ENCODE measurements at regions not wholly inside any gene's neighbourhood (a gene's known extent, or its start where the extent isn't known, plus 50 kb on each side); places are given as distances from the start of the nearest gene placed in this dataset.

DNA sequence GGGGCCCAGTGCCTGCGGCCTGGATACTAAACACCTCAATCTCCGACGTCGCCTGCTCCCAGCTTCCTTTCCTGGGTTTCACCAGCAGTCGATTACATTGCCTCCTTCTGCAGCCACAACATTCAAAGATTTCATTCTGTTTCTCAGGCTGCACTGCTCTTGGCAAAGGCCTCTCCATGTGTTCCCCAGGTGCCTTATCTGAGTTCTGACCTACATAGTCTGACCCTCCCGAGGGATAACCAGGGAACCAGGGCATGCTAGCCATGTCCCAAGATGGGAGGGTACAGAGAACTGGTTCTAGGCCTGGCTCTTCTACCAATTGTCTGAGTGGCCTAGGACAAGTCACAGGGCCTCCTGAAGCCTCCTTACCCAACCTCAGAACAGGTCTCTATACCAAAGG, 62.2 kb upstream of the ACSL1 start:
- Mint-ChIP-seq H3K4me3 (no peak overlapping the region), H3K27me3 (ENCODE audit: low read depth, poor library complexity) (peaks cover 2% of the 10 kb centered on the region), H3K9me3 (no peaks in the 10 kb centered on the region), H3K36me3 (ENCODE audit: low read depth) (no peaks in the 10 kb centered on the region), H3K27ac (no peak overlapping the region), H3K4me1 (peaks cover 32% of the 10 kb centered on the region)
- TF ChIP-seq, protein P1, sequence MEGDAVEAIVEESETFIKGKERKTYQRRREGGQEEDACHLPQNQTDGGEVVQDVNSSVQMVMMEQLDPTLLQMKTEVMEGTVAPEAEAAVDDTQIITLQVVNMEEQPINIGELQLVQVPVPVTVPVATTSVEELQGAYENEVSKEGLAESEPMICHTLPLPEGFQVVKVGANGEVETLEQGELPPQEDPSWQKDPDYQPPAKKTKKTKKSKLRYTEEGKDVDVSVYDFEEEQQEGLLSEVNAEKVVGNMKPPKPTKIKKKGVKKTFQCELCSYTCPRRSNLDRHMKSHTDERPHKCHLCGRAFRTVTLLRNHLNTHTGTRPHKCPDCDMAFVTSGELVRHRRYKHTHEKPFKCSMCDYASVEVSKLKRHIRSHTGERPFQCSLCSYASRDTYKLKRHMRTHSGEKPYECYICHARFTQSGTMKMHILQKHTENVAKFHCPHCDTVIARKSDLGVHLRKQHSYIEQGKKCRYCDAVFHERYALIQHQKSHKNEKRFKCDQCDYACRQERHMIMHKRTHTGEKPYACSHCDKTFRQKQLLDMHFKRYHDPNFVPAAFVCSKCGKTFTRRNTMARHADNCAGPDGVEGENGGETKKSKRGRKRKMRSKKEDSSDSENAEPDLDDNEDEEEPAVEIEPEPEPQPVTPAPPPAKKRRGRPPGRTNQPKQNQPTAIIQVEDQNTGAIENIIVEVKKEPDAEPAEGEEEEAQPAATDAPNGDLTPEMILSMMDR (IDR thresholded peaks at IDR 0.05), result no peak
- DNase-seq, result no peak

DNA sequence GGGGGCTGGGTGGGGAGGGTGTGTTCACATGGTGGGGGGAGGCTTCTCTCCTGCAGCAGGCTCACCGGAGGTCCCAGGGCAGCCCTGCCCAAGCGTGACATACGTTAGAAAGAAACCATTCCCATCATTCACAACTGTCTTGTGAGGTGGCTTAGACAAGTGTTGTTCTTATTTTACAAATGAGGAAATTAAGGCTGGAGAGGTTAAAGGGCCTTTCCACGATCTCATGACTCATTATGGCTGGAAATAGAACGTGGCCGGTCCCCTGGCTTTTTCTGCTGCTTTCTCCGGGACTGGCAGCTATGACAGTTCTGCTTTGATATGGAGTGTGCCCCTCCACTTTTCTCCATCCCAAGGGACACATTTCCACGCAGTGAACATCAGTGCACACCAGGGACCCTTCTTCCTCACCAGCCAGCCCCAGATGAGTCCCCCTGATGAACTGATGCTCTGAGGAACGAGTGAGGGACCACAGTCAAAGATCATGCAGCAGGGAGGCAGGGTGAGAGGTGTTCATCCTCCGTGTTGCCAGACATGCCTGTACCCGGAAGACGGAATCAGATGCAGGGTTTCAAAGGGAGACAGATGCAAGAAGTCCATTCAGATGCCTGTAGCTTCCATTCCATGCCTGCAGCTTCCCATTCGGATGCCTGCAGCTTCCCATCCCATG, 64.0 kb upstream of the ACSL1 start:
- H3K4me3 Mint-ChIP-seq, result no peak overlapping the region
- peaks cover 2% of the 10 kb centered on the region for H3K27me3 Mint-ChIP-seq (ENCODE audit: low read depth, poor library complexity)
- TF ChIP-seq, protein P1 (IDR thresholded peaks at IDR 0.05), result no peak
- H3K4me1 Mint-ChIP-seq, result peaks cover 21% of the 10 kb centered on the region
- H3K36me3 Mint-ChIP-seq (ENCODE audit: low read depth), result no peaks in the 10 kb centered on the region
- peaks cover 4% of the 10 kb centered on the region for H3K9me3 Mint-ChIP-seq
- H3K27ac Mint-ChIP-seq, result no peak overlapping the region
- no peak for DNase-seq

DNA sequence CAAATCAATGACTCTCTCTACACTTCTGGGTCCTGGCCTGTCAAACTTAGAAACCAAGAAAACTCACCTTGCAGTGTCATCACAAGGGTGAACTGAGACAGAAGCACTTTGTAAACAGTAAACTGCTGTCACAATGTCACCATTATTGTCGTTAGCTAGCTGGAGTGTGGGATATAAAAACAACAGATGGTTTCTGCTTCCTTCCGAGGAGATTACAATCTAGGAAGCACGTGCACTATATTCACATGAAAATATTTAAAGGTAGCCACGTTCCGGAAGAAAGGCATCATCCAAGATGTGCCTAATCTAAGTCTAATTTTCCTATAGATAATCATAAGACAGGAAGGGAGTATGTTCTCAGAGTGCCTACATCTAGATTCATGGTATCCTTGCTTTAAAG, 64.7 kb upstream of the ACSL1 start:
- H3K9me3 Mint-ChIP-seq, result peaks cover 4% of the 10 kb centered on the region
- H3K36me3 Mint-ChIP-seq (ENCODE audit: low read depth), result no peaks in the 10 kb centered on the region
- no peak for DNase-seq
- H3K27ac Mint-ChIP-seq, result no peak overlapping the region
- H3K27me3 Mint-ChIP-seq (ENCODE audit: low read depth, poor library complexity), result peaks cover 2% of the 10 kb centered on the region
- TF ChIP-seq, protein P1 (IDR thresholded peaks at IDR 0.05), result no peak
- peaks cover 19% of the 10 kb centered on the region for H3K4me1 Mint-ChIP-seq
- no peak overlapping the region for H3K4me3 Mint-ChIP-seq

GRCh38 chr4:184891816-184892397, 66.1 kb upstream of the ACSL1 start:
- Mint-ChIP-seq H3K27ac (no peak overlapping the region), H3K4me3 (no peak overlapping the region), H3K27me3 (ENCODE audit: low read depth, poor library complexity) (peaks cover 2% of the 10 kb centered on the region), H3K9me3 (peaks cover 4% of the 10 kb centered on the region), H3K4me1 (peaks cover 19% of the 10 kb centered on the region), H3K36me3 (ENCODE audit: low read depth) (no peaks in the 10 kb centered on the region)
- DNase-seq, result no peak
- TF ChIP-seq, protein P1 (IDR thresholded peaks at IDR 0.05), result no peak

- Mint-ChIP-seq H3K27ac (no peak overlapping the region), H3K36me3 (ENCODE audit: low read depth) (no peaks in the 10 kb centered on the region), H3K27me3 (ENCODE audit: low read depth, poor library complexity) (peaks cover 3% of the 10 kb centered on the region), H3K4me3 (no peak overlapping the region), H3K9me3 (peaks cover 4% of the 10 kb centered on the region), H3K4me1 (peaks cover 22% of the 10 kb centered on the region)
- no peak for DNase-seq
- TF ChIP-seq, protein P1 (IDR thresholded peaks at IDR 0.05), result no peak
Measured at GRCh38 chr4:184892999-184893398, 67.2 kb upstream of the ACSL1 start.

Data from nephron progenitor cell (in vitro differentiated cells).